ENCODE measurements at regions not wholly inside any gene's neighbourhood (a gene's known extent, or its start where the extent isn't known, plus 50 kb on each side); places are given as distances from the start of the nearest gene placed in this dataset.

GRCh38 chr5:57338068-57338867, 144.3 kb downstream of the ACTBL2 start:
- no peak for TF ChIP-seq EZH2phosphoT487 (IDR thresholded peaks at IDR 0.05; ENCODE audit: borderline replicate concordance, low read depth, low read length)
- TF ChIP-seq CTCF (conservative IDR thresholded peaks at IDR 0.05; ENCODE audit: low read length): peak; percentile 79
